ENCODE measurements at regions not wholly inside any gene's neighbourhood (a gene's known extent, or its start where the extent isn't known, plus 50 kb on each side); places are given as distances from the start of the nearest gene placed in this dataset.

DNA sequence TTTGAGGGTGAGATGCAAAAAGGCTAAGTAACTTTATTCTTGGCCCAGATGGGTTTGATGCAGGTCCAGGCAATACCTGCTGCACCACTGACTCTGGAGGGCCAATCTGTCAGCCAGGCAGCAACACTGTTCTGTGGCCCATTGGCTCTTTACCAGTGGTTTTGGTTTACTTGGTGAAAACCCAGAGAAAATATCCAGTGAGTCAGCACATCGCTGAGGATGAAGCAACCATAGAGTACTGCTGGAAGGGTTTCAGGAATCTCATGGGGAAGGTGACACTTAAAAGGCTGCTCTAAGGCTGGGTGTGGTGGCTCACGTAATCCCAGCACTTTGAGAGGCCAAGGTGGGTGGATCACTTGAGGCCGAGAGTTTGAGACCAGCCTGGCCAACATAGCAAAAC is 192.5 kb upstream of the FAM98A start:
- no peaks in the 10 kb centered on the region for H3K36me3 Mint-ChIP-seq (ENCODE audit: low read depth)
- no peaks in the 10 kb centered on the region for H3K4me1 Mint-ChIP-seq
- H3K27me3 Mint-ChIP-seq (ENCODE audit: low read depth) = no peaks in the 10 kb centered on the region
- H3K9me3 Mint-ChIP-seq = peaks cover 2% of the 10 kb centered on the region
- H3K4me3 Mint-ChIP-seq = no peak overlapping the region
- no peak overlapping the region for H3K27ac Mint-ChIP-seq
- TF ChIP-seq, protein P1, sequence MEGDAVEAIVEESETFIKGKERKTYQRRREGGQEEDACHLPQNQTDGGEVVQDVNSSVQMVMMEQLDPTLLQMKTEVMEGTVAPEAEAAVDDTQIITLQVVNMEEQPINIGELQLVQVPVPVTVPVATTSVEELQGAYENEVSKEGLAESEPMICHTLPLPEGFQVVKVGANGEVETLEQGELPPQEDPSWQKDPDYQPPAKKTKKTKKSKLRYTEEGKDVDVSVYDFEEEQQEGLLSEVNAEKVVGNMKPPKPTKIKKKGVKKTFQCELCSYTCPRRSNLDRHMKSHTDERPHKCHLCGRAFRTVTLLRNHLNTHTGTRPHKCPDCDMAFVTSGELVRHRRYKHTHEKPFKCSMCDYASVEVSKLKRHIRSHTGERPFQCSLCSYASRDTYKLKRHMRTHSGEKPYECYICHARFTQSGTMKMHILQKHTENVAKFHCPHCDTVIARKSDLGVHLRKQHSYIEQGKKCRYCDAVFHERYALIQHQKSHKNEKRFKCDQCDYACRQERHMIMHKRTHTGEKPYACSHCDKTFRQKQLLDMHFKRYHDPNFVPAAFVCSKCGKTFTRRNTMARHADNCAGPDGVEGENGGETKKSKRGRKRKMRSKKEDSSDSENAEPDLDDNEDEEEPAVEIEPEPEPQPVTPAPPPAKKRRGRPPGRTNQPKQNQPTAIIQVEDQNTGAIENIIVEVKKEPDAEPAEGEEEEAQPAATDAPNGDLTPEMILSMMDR (IDR thresholded peaks at IDR 0.05; ENCODE audit: unreplicated experiment in 3 of 3) = no peak

- TF ChIP-seq, protein P1 (IDR thresholded peaks at IDR 0.05; ENCODE audit: unreplicated experiment in 3 of 3) = no peak
Measured at GRCh38 chr2:33788044-33788443, 188.9 kb upstream of the FAM98A start.

DNA sequence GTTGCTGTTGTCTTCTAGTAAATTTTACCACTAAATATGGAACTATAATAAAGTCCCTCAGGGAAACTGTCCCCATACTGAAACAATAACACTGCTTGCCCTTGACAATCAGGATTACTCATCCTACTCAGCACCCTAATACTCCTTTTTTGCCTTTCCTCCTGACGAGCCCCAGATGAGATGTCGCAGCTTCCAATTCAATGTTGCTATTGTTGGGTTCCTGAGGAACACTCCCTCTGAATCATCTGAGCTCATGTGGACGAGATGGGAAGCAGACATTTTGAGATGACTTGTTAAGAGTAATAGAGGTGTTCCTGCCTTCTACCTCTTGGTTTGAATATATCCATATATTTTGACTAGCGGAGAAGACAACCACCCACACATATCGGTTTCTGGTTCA is 187.8 kb upstream of the FAM98A start:
- Mint-ChIP-seq H3K27ac (no peak overlapping the region), H3K27me3 (ENCODE audit: low read depth) (no peaks in the 10 kb centered on the region), H3K4me3 (no peak overlapping the region), H3K4me1 (no peaks in the 10 kb centered on the region), H3K9me3 (no peaks in the 10 kb centered on the region), H3K36me3 (ENCODE audit: low read depth) (no peaks in the 10 kb centered on the region)
- TF ChIP-seq, protein P1 (IDR thresholded peaks at IDR 0.05; ENCODE audit: unreplicated experiment in 3 of 3) = no peak

More at GRCh38 chr2:33788044-33788443, 188.9 kb upstream of the FAM98A start:
- Mint-ChIP-seq H3K36me3 (ENCODE audit: low read depth) (no peaks in the 10 kb centered on the region), H3K4me3 (no peak overlapping the region), H3K27me3 (ENCODE audit: low read depth) (no peaks in the 10 kb centered on the region), H3K4me1 (no peaks in the 10 kb centered on the region), H3K9me3 (peaks cover 2% of the 10 kb centered on the region), H3K27ac (no peak overlapping the region)

DNA sequence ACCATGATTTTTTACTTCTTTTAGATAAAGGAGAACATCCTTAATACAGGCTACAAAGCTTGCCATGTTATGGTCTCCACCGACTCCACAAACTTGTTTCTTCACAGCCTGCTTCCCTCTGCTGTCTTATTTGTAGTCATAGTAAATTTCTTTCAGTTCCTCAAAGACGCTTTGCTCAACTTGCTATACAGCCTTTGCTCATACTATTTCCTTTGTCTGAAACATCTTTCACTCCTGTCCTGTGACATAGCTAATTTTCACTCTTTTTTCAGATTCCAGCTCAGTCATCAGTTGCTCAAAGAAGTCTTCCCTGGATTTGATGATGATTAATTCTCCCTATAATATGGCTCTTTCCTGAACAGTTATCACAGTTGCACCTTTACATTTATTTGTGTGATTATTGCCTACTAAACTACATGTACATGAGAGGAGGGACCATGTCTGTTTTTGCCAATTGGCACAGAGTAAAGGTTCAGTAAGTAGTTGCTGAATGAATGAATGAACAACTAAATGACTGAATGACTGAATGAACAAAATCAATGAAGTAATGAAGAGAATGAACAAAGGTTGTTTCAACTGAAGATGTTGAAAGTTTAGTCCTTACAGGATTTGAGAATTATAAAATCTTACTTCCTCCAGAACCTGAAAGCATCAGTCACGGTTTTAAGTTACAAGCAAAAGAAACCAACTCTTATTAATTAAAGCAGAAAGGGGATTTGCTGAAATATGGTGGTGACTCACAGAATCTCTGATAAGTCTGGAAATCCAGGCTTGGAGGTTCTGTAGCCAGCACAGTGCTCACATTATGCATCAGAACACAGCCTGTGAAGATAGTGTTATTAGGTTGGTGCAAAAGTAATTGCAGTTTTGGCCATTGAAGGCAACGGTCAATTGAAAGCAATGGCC is 186.4 kb upstream of the FAM98A start:
- H3K9me3 Mint-ChIP-seq = no peaks in the 10 kb centered on the region
- TF ChIP-seq, protein P1 (IDR thresholded peaks at IDR 0.05; ENCODE audit: unreplicated experiment in 3 of 3) = no peak
- no peaks in the 10 kb centered on the region for H3K27me3 Mint-ChIP-seq (ENCODE audit: low read depth)
- no peaks in the 10 kb centered on the region for H3K4me1 Mint-ChIP-seq
- H3K36me3 Mint-ChIP-seq (ENCODE audit: low read depth) = no peaks in the 10 kb centered on the region
- no peak overlapping the region for H3K27ac Mint-ChIP-seq
- no peak overlapping the region for H3K4me3 Mint-ChIP-seq

GRCh38 chr2:33784488-33784887 is 185.4 kb upstream of the FAM98A start:
- TF ChIP-seq, protein P1 (IDR thresholded peaks at IDR 0.05; ENCODE audit: unreplicated experiment in 3 of 3) = no peak
- Mint-ChIP-seq H3K4me3 (no peak overlapping the region), H3K27ac (no peak overlapping the region), H3K27me3 (ENCODE audit: low read depth) (no peaks in the 10 kb centered on the region), H3K9me3 (no peaks in the 10 kb centered on the region), H3K36me3 (ENCODE audit: low read depth) (no peaks in the 10 kb centered on the region), H3K4me1 (no peaks in the 10 kb centered on the region)

Data from nephron (organoid).